NCI-H345 (cell line): ENCODE measurements at regions not wholly inside any gene's neighbourhood (a gene's known extent, or its start where the extent isn't known, plus 50 kb on each side); places are given as distances from the start of the nearest gene placed in this dataset.
"Not testable (repeated sequence)": the region's sequence is repeated elsewhere in the genome, so short reads cannot be mapped to it uniquely, and the experiment has no call there.

Experiments used
- DNase-seq: peaks from one replicate; lab custom pipeline; 2025; lab: John Stamatoyannopoulos, UW

- no peak for DNase-seq
These were observed 300.4 kb downstream of the C6orf118 start for GRCh38 chr6:165008971-165009370.

GRCh38 chr6:165002866-165003265, 306.5 kb downstream of the C6orf118 start:
- no peak for DNase-seq

- no peak for DNase-seq
These were observed 307.0 kb downstream of the C6orf118 start for GRCh38 chr6:165002358-165002757.

- DNase-seq = no peak
These were observed 307.8 kb downstream of the C6orf118 start for GRCh38 chr6:165001502-165002157.

GRCh38 chr6:164998297-164998696, 311.1 kb downstream of the C6orf118 start:
- DNase-seq = no peak

GRCh38 chr6:164996838-164997237, 312.6 kb downstream of the C6orf118 start:
- no peak for DNase-seq

- no peak for DNase-seq
These were observed 317.8 kb downstream of the C6orf118 start for GRCh38 chr6:164991573-164991972.

GRCh38 chr6:164990901-164991300, 318.5 kb downstream of the C6orf118 start:
- no peak for DNase-seq

GRCh38 chr6:164982389-164982788, 327.0 kb downstream of the C6orf118 start:
- DNase-seq = no peak

GRCh38 chr6:164967102-164967501, 342.3 kb downstream of the C6orf118 start:
- no peak for DNase-seq

- no peak for DNase-seq
These were observed 346.6 kb downstream of the C6orf118 start for GRCh38 chr6:164962805-164963204.

- DNase-seq = no peak
These were observed 362.2 kb downstream of the C6orf118 start for GRCh38 chr6:164947164-164947563.

GRCh38 chr6:164942271-164942670, 367.1 kb downstream of the C6orf118 start:
- no peak for DNase-seq

- not testable (repeated sequence) for DNase-seq
These were observed 376.1 kb downstream of the C6orf118 start for GRCh38 chr6:164933238-164933794.

- no peak for DNase-seq
These were observed 379.9 kb downstream of the C6orf118 start for GRCh38 chr6:164929408-164929977.

GRCh38 chr6:164928728-164929407, 380.5 kb downstream of the C6orf118 start:
- no peak for DNase-seq

GRCh38 chr6:164928057-164928727, 381.2 kb downstream of the C6orf118 start:
- DNase-seq = no peak

- peak; percentile 64 for DNase-seq
These were observed 381.9 kb downstream of the C6orf118 start for GRCh38 chr6:164927288-164928056.

GRCh38 chr6:164926686-164927085, 382.7 kb downstream of the C6orf118 start:
- DNase-seq = no peak

- DNase-seq = no peak
These were observed 383.5 kb downstream of the C6orf118 start for GRCh38 chr6:164925681-164926530.

- peak; percentile 43 for DNase-seq
These were observed 384.7 kb downstream of the C6orf118 start for GRCh38 chr6:164924674-164925073.
